K562 (cell line): ENCODE measurements at regions not wholly inside any gene's neighbourhood (a gene's known extent, or its start where the extent isn't known, plus 50 kb on each side); places are given as distances from the start of the nearest gene placed in this dataset.

Experiments
- ARNT ChIP-seq, 2 experiments: fragments of 450-650 bp; IDR thresholded peaks; 2 replicates each; pipeline ENCODE4 v1.6.1; 2016; ENCODE audit warnings: mild to moderate bottlenecking in 1 of 2
- CBX2 ChIP-seq: fragments of 200-600 bp; sonication (generic); IDR thresholded peaks from one replicate; pipeline ENCODE4 v1.6.1; 2012; ENCODE audit warnings: mild to moderate bottlenecking, low read length, inconsistent platforms; ENCODE audit not compliant: insufficient read depth, poor library complexity, severe bottlenecking
- CBX8 ChIP-seq: fragments of 200-600 bp; sonication (generic); IDR thresholded peaks from 2 replicates; pipeline ENCODE4 v1.6.1; 2012; ENCODE audit warnings: borderline replicate concordance, mixed run types, low read depth, mild to moderate bottlenecking, moderate library complexity, mixed read lengths, low read length, control low read depth, inconsistent platforms; ENCODE audit not compliant: poor library complexity, severe bottlenecking; ENCODE audit errors: extremely low read depth
- EP400 ChIP-seq: fragments of 450-650 bp; IDR thresholded peaks from 2 replicates; pipeline ENCODE4 v1.6.1; 2017; ENCODE audit warnings: antibody characterized with exemption, mild to moderate bottlenecking, moderate library complexity
- HDAC1 ChIP-seq, 2 experiments: fragments of 450-650 bp; IDR thresholded peaks; 2 replicates each; pipeline ENCODE4 v1.6.1; 2016 to 2017; ENCODE audit warnings: inconsistent platforms in 1 of 2, mild to moderate bottlenecking in 1 of 2, moderate library complexity in 1 of 2
- PREB ChIP-seq: sonication (generic); formaldehyde crosslinking; IDR thresholded peaks from 2 replicates; pipeline ENCODE4 v1.8.1; 2023; ENCODE audit warnings: mild to moderate bottlenecking, missing genetic modification reagents
- RBM25 ChIP-seq: fragments of 200-400 bp; formaldehyde crosslinking; IDR thresholded peaks from 2 replicates; pipeline ENCODE4 v1.6.1; 2018; ENCODE audit warnings: low read length, low read depth, moderate library complexity; ENCODE audit not compliant: severe bottlenecking
- SAP30 ChIP-seq: fragments of 200-600 bp; sonication (generic); IDR thresholded peaks from 2 replicates; pipeline ENCODE4 v1.6.1; 2012; ENCODE audit warnings: borderline replicate concordance, low read depth, mild to moderate bottlenecking, moderate library complexity, low read length, control low read depth, inconsistent platforms; ENCODE audit not compliant: insufficient read depth, poor library complexity, severe bottlenecking
- SMAD4 ChIP-seq: fragments of 250-450 bp; sonication (Bioruptor Pico); conservative IDR thresholded peaks from 2 replicates; pipeline ENCODE4 v1.8.0; 2021; ENCODE audit warnings: inconsistent platforms, mild to moderate bottlenecking, moderate library complexity
- TCFL5 ChIP-seq: fragments of 250-450 bp; sonication (Bioruptor Pico); conservative IDR thresholded peaks from 2 replicates; pipeline ENCODE4 v1.6.1; 2021; ENCODE audit warnings: mild to moderate bottlenecking, moderate library complexity, matching md5 sums
- THAP7 ChIP-seq: fragments of 250-450 bp; sonication (Bioruptor Pico); IDR thresholded peaks from 2 replicates; pipeline ENCODE4 v1.5.0; 2021
- ZC3H8 ChIP-seq: fragments of 450-650 bp; IDR thresholded peaks from 2 replicates; pipeline ENCODE4 v1.6.1; 2017
- ZFP36 ChIP-seq: fragments of 150-350 bp; IDR thresholded peaks from 2 replicates; pipeline ENCODE4 v1.6.1; 2018; ENCODE audit warnings: low read length, low read depth; ENCODE audit not compliant: partially characterized antibody
- ZNF140 ChIP-seq: fragments of 250-450 bp; sonication (Bioruptor Pico); IDR thresholded peaks from 2 replicates; pipeline ENCODE4 v1.8.0; 2021; ENCODE audit warnings: moderate library complexity, mild to moderate bottlenecking, inconsistent platforms
- ZNF445 ChIP-seq: fragments of 250-450 bp; sonication (Bioruptor Pico); IDR thresholded peaks from 2 replicates; pipeline ENCODE4 v1.4.0; 2020; ENCODE audit warnings: low read depth, mild to moderate bottlenecking, moderate library complexity
- ZNF551 ChIP-seq: fragments of 250-450 bp; sonication (Bioruptor Pico); IDR thresholded peaks from 2 replicates; pipeline ENCODE4 v1.5.0; 2021; ENCODE audit warnings: mild to moderate bottlenecking, moderate library complexity
- ZSCAN32 ChIP-seq: fragments of 450-650 bp; formaldehyde crosslinking; IDR thresholded peaks from 2 replicates; pipeline ENCODE4 v1.4.0; 2020; ENCODE audit warnings: mild to moderate bottlenecking, moderate library complexity
- TF ChIP-seq, protein P1 (sequence below): fragments of 250-450 bp; sonication (Bioruptor Pico); IDR thresholded peaks from 2 replicates; pipeline ENCODE4 v1.4.0; 2020

GRCh38 chr21:35204850-35205541 lies 155.9 kb upstream of the RUNX1 start (continued):
- TF ChIP-seq CBX2 (no peak), ZSCAN32 (no peak), SAP30 (peak; percentile 61), ZFP36 (no peak), THAP7 (no peak), EP400 (peak; percentile 75), ZNF140 (no peak), SMAD4 (CRISPR knock-in tag) (peak; percentile 74), CBX8 (no peak), ZC3H8 (no peak), TCFL5 (CRISPR knock-in tag) (no peak), HDAC1 (IDR thresholded peaks at IDR 0.05) (no peak), PREB (CRISPR knock-in tag) (no peak), ARNT (IDR thresholded peaks at IDR 0.05) (no peak), ZNF551 (CRISPR knock-in tag) (no peak), RBM25 (no peak), ZNF445 (CRISPR knock-in tag) (no peak)
- TF ChIP-seq, protein P1, sequence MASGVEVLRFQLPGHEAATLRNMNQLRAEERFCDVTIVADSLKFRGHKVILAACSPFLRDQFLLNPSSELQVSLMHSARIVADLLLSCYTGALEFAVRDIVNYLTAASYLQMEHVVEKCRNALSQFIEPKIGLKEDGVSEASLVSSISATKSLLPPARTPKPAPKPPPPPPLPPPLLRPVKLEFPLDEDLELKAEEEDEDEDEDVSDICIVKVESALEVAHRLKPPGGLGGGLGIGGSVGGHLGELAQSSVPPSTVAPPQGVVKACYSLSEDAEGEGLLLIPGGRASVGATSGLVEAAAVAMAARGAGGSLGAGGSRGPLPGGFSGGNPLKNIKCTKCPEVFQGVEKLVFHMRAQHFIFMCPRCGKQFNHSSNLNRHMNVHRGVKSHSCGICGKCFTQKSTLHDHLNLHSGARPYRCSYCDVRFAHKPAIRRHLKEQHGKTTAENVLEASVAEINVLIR (CRISPR knock-in tag): no peak
